ENCODE measurements at regions not wholly inside any gene's neighbourhood (a gene's known extent, or its start where the extent isn't known, plus 50 kb on each side); places are given as distances from the start of the nearest gene placed in this dataset.

- Mint-ChIP-seq H3K27ac (ENCODE audit: unreplicated experiment) (no peak overlapping the region), H3K4me3 (ENCODE audit: low read depth, unreplicated experiment) (no peak overlapping the region), H3K4me1 (ENCODE audit: low read depth, unreplicated experiment) (peaks cover 25% of the 10 kb centered on the region), H3K27me3 (ENCODE audit: unreplicated experiment) (no peaks in the 10 kb centered on the region), H3K36me3 (ENCODE audit: insufficient read depth, unreplicated experiment) (peaks cover 6% of the 10 kb centered on the region), H3K9me3 (ENCODE audit: low read depth, unreplicated experiment) (no peaks in the 10 kb centered on the region)
- BruUV-seq (replicated peaks) = no TSS peak
- CTCF ChIA-PET = no interaction called here
- intact Hi-C loops (cut with micrococcal nuclease; ENCODE audit: unreplicated experiment) = no loop called here
- DNase-seq = no peak
- no peak for TF ChIP-seq CTCF (IDR thresholded peaks at IDR 0.05; ENCODE audit: unreplicated experiment)
These were observed 146.1 kb upstream of the FGGY start for GRCh38 chr1:59150577-59151386.

GRCh38 chr1:59151387-59151761 lies 145.5 kb upstream of the FGGY start:
- Mint-ChIP-seq H3K27ac (ENCODE audit: unreplicated experiment) (no peak overlapping the region), H3K36me3 (ENCODE audit: insufficient read depth, unreplicated experiment) (peaks cover 4% of the 10 kb centered on the region), H3K9me3 (ENCODE audit: low read depth, unreplicated experiment) (no peaks in the 10 kb centered on the region), H3K27me3 (ENCODE audit: unreplicated experiment) (no peaks in the 10 kb centered on the region), H3K4me3 (ENCODE audit: low read depth, unreplicated experiment) (no peak overlapping the region), H3K4me1 (ENCODE audit: low read depth, unreplicated experiment) (peaks cover 22% of the 10 kb centered on the region)
- intact Hi-C loops (cut with micrococcal nuclease; ENCODE audit: unreplicated experiment) = no loop called here
- TF ChIP-seq CTCF (IDR thresholded peaks at IDR 0.05; ENCODE audit: unreplicated experiment) = no peak
- CTCF ChIA-PET = no interaction called here
- no peak for DNase-seq
- no TSS peak for BruUV-seq (replicated peaks)

GRCh38 chr1:59151860-59152259 lies 145.0 kb upstream of the FGGY start:
- Mint-ChIP-seq H3K27ac (ENCODE audit: unreplicated experiment) (no peak overlapping the region), H3K36me3 (ENCODE audit: insufficient read depth, unreplicated experiment) (no peaks in the 10 kb centered on the region), H3K27me3 (ENCODE audit: unreplicated experiment) (no peaks in the 10 kb centered on the region), H3K4me3 (ENCODE audit: low read depth, unreplicated experiment) (no peak overlapping the region), H3K9me3 (ENCODE audit: low read depth, unreplicated experiment) (no peaks in the 10 kb centered on the region), H3K4me1 (ENCODE audit: low read depth, unreplicated experiment) (peaks cover 17% of the 10 kb centered on the region)
- CTCF ChIA-PET = no interaction called here
- DNase-seq = no peak
- BruUV-seq (replicated peaks) = no TSS peak
- TF ChIP-seq CTCF (IDR thresholded peaks at IDR 0.05; ENCODE audit: unreplicated experiment) = no peak
- intact Hi-C loops (cut with micrococcal nuclease; ENCODE audit: unreplicated experiment) = no loop called here

- Mint-ChIP-seq H3K27ac (ENCODE audit: unreplicated experiment) (no peak overlapping the region), H3K4me3 (ENCODE audit: low read depth, unreplicated experiment) (no peak overlapping the region), H3K4me1 (ENCODE audit: low read depth, unreplicated experiment) (peaks cover 14% of the 10 kb centered on the region), H3K9me3 (ENCODE audit: low read depth, unreplicated experiment) (no peaks in the 10 kb centered on the region), H3K27me3 (ENCODE audit: unreplicated experiment) (no peaks in the 10 kb centered on the region), H3K36me3 (ENCODE audit: insufficient read depth, unreplicated experiment) (no peaks in the 10 kb centered on the region)
- CTCF ChIA-PET = no interaction called here
- no peak for TF ChIP-seq CTCF (IDR thresholded peaks at IDR 0.05; ENCODE audit: unreplicated experiment)
- DNase-seq = no peak
- intact Hi-C loops (cut with micrococcal nuclease; ENCODE audit: unreplicated experiment) = no loop called here
- BruUV-seq (replicated peaks) = no TSS peak
These were observed 144.4 kb upstream of the FGGY start for GRCh38 chr1:59152511-59152910.

Measured in Calu3 (cell line).